Panc1 (cell line): ENCODE measurements at regions not wholly inside any gene's neighbourhood (a gene's known extent, or its start where the extent isn't known, plus 50 kb on each side); places are given as distances from the start of the nearest gene placed in this dataset.

Source experiments
- ATAC-seq: fragments of 200-7000 bp; cut with Tn5 transposase; 2 replicates; pipeline ENCODE4 v1.9.1; 2020; ENCODE audit warnings: mild to moderate bottlenecking, moderate library complexity
- BruUV-seq: library from RNA; stranded (reverse); fragments of 400-500 nt; replicated peaks from 2 replicates; lab custom pipeline; 2021; lab: Mats Ljungman, UMichigan
- CTCF ChIA-PET: fragments of 300-600 bp; sonication (Branson Sonifier 250); formaldehyde crosslinking; loops from one replicate; lab custom pipeline; 2022; ENCODE audit warnings: antibody characterized with exemption; lab: Charles Lee
- POLR2A ChIA-PET: fragments of 300-600 bp; sonication (Branson Sonifier 250); formaldehyde crosslinking; loops from one replicate; lab custom pipeline; 2022; ENCODE audit warnings: antibody characterized with exemption; lab: Charles Lee
- DNase-seq: peaks from one replicate; pipeline ENCODE4 v3.0.0-alpha.2; 2010; ENCODE audit warnings: low read depth, low spot score
- H3K27ac ChIP-seq: 2 replicates; pipeline ENCODE4 v1.5.1; 2011; ENCODE audit warnings: mild to moderate bottlenecking, low read length, inconsistent platforms
- H3K27me3 ChIP-seq: fragments of 200-500 bp; sonication (Bioruptor generic); 2 replicates; pipeline ENCODE4 v1.6.0; 2014; ENCODE audit warnings: low read length, inconsistent platforms; ENCODE audit not compliant: control insufficient read depth, insufficient read depth
- H3K36me3 ChIP-seq: fragments of 200-500 bp; sonication (Bioruptor generic); 2 replicates; pipeline ENCODE4 v1.5.1; 2014; ENCODE audit warnings: inconsistent platforms, mild to moderate bottlenecking, low read length, moderate library complexity; ENCODE audit not compliant: control insufficient read depth, insufficient read depth
- H3K4me1 ChIP-seq: 2 replicates; pipeline ENCODE4 v1.5.1; 2011; ENCODE audit warnings: inconsistent platforms, mild to moderate bottlenecking, low read length, moderate library complexity; ENCODE audit not compliant: control insufficient read depth, insufficient read depth
- H3K4me3 ChIP-seq, 2 experiments: 2 replicates each; pipeline ENCODE4 v1.5.1; 2011 to 2012; ENCODE audit warnings: low read depth in 2 of 2, low read length in 2 of 2, mild to moderate bottlenecking in 2 of 2, inconsistent platforms in 1 of 2, moderate library complexity in 1 of 2
- H3K9me3 ChIP-seq: fragments of 200-500 bp; sonication (Bioruptor generic); 2 replicates; pipeline ENCODE4 v1.5.1; 2014; ENCODE audit warnings: low read depth, mild to moderate bottlenecking, inconsistent platforms, low read length, moderate library complexity; ENCODE audit not compliant: control insufficient read depth, insufficient read depth
- POLR2AphosphoS5 ChIP-seq: IDR thresholded peaks from 2 replicates; pipeline ENCODE4 v1.6.1; 2012; ENCODE audit warnings: mild to moderate bottlenecking, low read depth, low read length, moderate library complexity
- SIN3A ChIP-seq: IDR thresholded peaks from 2 replicates; pipeline ENCODE4 v1.6.1; 2012; ENCODE audit warnings: low read depth, mild to moderate bottlenecking, low read length, moderate library complexity, borderline replicate concordance; ENCODE audit not compliant: insufficient read depth
- TCF7L2 ChIP-seq: IDR thresholded peaks from 2 replicates; pipeline ENCODE4 v1.6.1; 2011; ENCODE audit warnings: mild to moderate bottlenecking, low read depth, low read length, inconsistent platforms
- in situ Hi-C: cut with HindIII; loops from 2 replicates; pipeline ENCODE4 v1.10.0; 2016; ENCODE audit warnings: low sequenced_read_pairs, low pct_unique_long_range_greater_than_20kb
- intact Hi-C: fragments of 100-400 bp; cut with micrococcal nuclease; formaldehyde crosslinking; loops from one replicate; pipeline ENCODE4 v1.10.0; 2022; ENCODE audit not compliant: unreplicated experiment
- TF ChIP-seq, protein P1 (sequence below), 2 experiments: IDR thresholded peaks; 2 replicates each; pipeline ENCODE4 v1.6.1; 2011 to 2012; ENCODE audit warnings: low read depth in 2 of 2, control low read depth in 1 of 2, low read length in 1 of 2, mild to moderate bottlenecking in 1 of 2, moderate library complexity in 1 of 2; ENCODE audit not compliant: insufficient read depth in 1 of 2
- TF ChIP-seq, protein P2 (sequence below): fragments of 450-650 bp; IDR thresholded peaks from 2 replicates; pipeline ENCODE4 v1.5.1; 2017; ENCODE audit warnings: mild to moderate bottlenecking

DNA sequence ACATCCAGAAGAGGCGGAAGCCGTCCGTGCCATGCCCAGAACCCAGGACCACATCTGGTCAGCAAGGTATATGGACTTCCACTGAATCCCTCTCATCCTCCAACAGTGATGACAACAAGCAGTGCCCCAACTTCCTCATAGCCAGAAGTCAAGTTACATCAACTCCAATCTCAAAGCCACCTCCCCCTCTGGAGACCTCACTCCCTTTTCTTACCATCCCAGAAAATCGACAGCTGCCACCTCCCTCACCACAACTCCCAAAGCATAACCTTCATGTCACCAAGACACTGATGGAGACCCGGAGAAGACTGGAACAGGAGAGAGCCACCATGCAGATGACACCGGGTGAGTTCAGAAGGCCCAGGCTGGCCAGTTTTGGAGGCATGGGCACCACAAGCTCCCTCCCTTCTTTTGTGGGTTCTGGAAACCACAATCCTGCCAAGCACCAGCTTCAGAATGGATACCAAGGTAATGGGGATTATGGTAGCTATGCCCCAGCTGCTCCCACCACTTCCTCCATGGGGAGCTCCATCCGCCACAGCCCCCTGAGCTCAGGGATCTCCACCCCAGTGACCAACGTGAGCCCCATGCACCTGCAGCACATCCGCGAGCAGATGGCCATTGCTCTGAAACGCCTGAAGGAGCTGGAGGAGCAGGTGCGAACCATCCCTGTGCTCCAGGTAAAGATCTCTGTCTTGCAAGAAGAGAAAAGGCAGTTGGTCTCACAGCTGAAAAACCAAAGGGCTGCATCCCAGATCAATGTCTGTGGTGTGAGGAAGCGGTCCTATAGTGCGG, 130.3 kb upstream of the DMRT1 start:
- BruUV-seq: no TSS peak
- ATAC-seq (no peak), DNase-seq (no peak)
- Histone ChIP-seq H3K27ac (no peak overlapping the region), H3K4me1 (no peaks in the 10 kb centered on the region), H3K27me3 (no peaks in the 10 kb centered on the region), H3K4me3 (no peak overlapping the region), H3K9me3 (no peaks in the 10 kb centered on the region), H3K36me3 (no peaks in the 10 kb centered on the region)
- TF ChIP-seq, protein P1, sequence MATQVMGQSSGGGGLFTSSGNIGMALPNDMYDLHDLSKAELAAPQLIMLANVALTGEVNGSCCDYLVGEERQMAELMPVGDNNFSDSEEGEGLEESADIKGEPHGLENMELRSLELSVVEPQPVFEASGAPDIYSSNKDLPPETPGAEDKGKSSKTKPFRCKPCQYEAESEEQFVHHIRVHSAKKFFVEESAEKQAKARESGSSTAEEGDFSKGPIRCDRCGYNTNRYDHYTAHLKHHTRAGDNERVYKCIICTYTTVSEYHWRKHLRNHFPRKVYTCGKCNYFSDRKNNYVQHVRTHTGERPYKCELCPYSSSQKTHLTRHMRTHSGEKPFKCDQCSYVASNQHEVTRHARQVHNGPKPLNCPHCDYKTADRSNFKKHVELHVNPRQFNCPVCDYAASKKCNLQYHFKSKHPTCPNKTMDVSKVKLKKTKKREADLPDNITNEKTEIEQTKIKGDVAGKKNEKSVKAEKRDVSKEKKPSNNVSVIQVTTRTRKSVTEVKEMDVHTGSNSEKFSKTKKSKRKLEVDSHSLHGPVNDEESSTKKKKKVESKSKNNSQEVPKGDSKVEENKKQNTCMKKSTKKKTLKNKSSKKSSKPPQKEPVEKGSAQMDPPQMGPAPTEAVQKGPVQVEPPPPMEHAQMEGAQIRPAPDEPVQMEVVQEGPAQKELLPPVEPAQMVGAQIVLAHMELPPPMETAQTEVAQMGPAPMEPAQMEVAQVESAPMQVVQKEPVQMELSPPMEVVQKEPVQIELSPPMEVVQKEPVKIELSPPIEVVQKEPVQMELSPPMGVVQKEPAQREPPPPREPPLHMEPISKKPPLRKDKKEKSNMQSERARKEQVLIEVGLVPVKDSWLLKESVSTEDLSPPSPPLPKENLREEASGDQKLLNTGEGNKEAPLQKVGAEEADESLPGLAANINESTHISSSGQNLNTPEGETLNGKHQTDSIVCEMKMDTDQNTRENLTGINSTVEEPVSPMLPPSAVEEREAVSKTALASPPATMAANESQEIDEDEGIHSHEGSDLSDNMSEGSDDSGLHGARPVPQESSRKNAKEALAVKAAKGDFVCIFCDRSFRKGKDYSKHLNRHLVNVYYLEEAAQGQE (IDR thresholded peaks at IDR 0.05; ENCODE audit: insufficient read depth in 1 of 2, low read depth in 2 of 2, low read length in 1 of 2): no peak
- TF ChIP-seq TCF7L2 (no peak), SIN3A (no peak), POLR2AphosphoS5 (no peak)
- TF ChIP-seq, protein P2, sequence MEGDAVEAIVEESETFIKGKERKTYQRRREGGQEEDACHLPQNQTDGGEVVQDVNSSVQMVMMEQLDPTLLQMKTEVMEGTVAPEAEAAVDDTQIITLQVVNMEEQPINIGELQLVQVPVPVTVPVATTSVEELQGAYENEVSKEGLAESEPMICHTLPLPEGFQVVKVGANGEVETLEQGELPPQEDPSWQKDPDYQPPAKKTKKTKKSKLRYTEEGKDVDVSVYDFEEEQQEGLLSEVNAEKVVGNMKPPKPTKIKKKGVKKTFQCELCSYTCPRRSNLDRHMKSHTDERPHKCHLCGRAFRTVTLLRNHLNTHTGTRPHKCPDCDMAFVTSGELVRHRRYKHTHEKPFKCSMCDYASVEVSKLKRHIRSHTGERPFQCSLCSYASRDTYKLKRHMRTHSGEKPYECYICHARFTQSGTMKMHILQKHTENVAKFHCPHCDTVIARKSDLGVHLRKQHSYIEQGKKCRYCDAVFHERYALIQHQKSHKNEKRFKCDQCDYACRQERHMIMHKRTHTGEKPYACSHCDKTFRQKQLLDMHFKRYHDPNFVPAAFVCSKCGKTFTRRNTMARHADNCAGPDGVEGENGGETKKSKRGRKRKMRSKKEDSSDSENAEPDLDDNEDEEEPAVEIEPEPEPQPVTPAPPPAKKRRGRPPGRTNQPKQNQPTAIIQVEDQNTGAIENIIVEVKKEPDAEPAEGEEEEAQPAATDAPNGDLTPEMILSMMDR: no peak
- CTCF ChIA-PET: no interaction called here
- intact Hi-C loops (no loop called here), in situ Hi-C loops (no loop called here)
- POLR2A ChIA-PET: no interaction called here

DNA sequence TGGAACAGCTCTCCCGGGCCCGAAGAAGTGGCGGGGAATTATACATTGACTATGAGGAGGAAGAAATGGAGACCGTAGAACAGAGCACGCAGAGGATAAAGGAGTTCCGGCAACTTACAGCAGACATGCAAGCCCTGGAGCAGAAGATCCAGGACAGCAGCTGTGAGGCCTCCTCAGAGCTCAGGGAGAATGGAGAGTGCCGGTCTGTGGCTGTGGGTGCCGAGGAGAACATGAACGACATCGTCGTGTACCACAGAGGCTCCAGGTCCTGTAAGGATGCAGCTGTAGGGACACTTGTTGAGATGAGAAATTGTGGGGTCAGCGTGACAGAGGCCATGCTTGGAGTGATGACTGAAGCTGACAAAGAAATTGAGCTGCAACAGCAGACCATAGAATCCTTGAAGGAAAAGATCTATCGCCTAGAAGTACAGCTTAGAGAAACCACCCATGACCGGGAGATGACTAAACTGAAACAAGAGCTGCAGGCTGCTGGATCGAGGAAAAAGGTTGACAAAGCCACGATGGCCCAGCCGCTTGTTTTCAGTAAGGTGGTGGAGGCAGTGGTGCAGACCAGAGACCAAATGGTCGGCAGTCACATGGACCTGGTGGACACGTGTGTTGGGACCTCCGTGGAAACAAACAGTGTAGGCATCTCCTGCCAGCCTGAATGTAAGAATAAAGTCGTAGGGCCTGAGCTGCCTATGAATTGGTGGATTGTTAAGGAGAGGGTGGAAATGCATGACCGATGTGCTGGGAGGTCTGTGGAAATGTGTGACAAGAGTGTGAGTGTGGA, 129.5 kb upstream of the DMRT1 start:
- POLR2A ChIA-PET: no interaction called here

More for the DNA sequence above, 129.5 kb upstream of the DMRT1 start:
- TF ChIP-seq, protein P2: no peak
- TF ChIP-seq POLR2AphosphoS5: no peak
- TF ChIP-seq, protein P1 (IDR thresholded peaks at IDR 0.05; ENCODE audit: insufficient read depth in 1 of 2, low read depth in 2 of 2, low read length in 1 of 2): no peak
- TF ChIP-seq TCF7L2: no peak
- no peak for TF ChIP-seq SIN3A
- H3K9me3 ChIP-seq: no peaks in the 10 kb centered on the region
- DNase-seq (no peak), ATAC-seq (no peak)
- intact Hi-C loops (no loop called here), in situ Hi-C loops (no loop called here)
- no peaks in the 10 kb centered on the region for H3K4me1 ChIP-seq
- no peak overlapping the region for H3K27ac ChIP-seq
- BruUV-seq: TSS peak; percentile 72
- H3K36me3 ChIP-seq: no peaks in the 10 kb centered on the region
- H3K27me3 ChIP-seq: no peaks in the 10 kb centered on the region
- no peak overlapping the region for H3K4me3 ChIP-seq
- CTCF ChIA-PET: no interaction called here
